ENCODE measurements at regions not wholly inside any gene's neighbourhood (a gene's known extent, or its start where the extent isn't known, plus 50 kb on each side); places are given as distances from the start of the nearest gene placed in this dataset.

DNA sequence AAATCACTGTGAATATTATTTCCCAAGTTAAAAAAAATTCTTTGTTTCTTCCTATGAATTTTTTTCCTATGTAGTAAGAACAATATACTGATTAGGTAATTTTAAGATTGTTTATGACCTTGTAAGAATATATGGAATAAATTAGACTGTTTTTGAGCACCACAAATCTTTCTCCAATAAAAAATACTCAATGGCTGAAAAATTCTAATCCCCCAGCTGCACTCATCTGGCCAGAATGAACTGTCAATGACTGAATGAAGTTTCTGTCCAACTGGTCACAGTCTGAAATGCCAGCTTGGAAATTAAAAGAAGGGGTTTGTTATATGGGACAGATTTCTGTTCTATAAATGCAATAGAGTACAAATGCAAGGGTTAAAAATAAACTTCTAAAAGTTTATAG, 569.5 kb upstream of the SEMA6A start:
- CTCF ChIA-PET = no interaction called here
- FAIRE-seq = no peak

GRCh38 chr5:117143406-117143805, 568.8 kb upstream of the SEMA6A start:
- CTCF ChIA-PET = no interaction called here
- Histone ChIP-seq H3K9me3 (no peaks in the 10 kb centered on the region), H3K27ac (no peak overlapping the region), H3K4me1 (no peaks in the 10 kb centered on the region), H3K4me3 (no peak overlapping the region), H3K4me2 (no peak overlapping the region)
- POLR2A ChIA-PET = no interaction called here
- TF ChIP-seq, protein P1, sequence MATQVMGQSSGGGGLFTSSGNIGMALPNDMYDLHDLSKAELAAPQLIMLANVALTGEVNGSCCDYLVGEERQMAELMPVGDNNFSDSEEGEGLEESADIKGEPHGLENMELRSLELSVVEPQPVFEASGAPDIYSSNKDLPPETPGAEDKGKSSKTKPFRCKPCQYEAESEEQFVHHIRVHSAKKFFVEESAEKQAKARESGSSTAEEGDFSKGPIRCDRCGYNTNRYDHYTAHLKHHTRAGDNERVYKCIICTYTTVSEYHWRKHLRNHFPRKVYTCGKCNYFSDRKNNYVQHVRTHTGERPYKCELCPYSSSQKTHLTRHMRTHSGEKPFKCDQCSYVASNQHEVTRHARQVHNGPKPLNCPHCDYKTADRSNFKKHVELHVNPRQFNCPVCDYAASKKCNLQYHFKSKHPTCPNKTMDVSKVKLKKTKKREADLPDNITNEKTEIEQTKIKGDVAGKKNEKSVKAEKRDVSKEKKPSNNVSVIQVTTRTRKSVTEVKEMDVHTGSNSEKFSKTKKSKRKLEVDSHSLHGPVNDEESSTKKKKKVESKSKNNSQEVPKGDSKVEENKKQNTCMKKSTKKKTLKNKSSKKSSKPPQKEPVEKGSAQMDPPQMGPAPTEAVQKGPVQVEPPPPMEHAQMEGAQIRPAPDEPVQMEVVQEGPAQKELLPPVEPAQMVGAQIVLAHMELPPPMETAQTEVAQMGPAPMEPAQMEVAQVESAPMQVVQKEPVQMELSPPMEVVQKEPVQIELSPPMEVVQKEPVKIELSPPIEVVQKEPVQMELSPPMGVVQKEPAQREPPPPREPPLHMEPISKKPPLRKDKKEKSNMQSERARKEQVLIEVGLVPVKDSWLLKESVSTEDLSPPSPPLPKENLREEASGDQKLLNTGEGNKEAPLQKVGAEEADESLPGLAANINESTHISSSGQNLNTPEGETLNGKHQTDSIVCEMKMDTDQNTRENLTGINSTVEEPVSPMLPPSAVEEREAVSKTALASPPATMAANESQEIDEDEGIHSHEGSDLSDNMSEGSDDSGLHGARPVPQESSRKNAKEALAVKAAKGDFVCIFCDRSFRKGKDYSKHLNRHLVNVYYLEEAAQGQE (IDR thresholded peaks at IDR 0.05) = no peak
- no peak for TF ChIP-seq EP300 (IDR thresholded peaks at IDR 0.05)
- no peak for TF ChIP-seq ZNF302 (CRISPR knock-in tag; IDR thresholded peaks at IDR 0.05)
- TF ChIP-seq TFCP2L1 (CRISPR knock-in tag; IDR thresholded peaks at IDR 0.05) = no peak
- no peak for TF ChIP-seq RNF2 (IDR thresholded peaks at IDR 0.05; ENCODE audit: borderline replicate concordance, low read depth)
- TF ChIP-seq, protein P2, sequence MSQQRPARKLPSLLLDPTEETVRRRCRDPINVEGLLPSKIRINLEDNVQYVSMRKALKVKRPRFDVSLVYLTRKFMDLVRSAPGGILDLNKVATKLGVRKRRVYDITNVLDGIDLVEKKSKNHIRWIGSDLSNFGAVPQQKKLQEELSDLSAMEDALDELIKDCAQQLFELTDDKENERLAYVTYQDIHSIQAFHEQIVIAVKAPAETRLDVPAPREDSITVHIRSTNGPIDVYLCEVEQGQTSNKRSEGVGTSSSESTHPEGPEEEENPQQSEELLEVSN (IDR thresholded peaks at IDR 0.05; ENCODE audit: borderline replicate concordance, low read depth) = no peak
- TF ChIP-seq CHD4 (IDR thresholded peaks at IDR 0.05; ENCODE audit: borderline replicate concordance) = no peak
- TF ChIP-seq GATA3 (IDR thresholded peaks at IDR 0.05; ENCODE audit: borderline replicate concordance) = no peak
- no peak for TF ChIP-seq JUN (IDR thresholded peaks at IDR 0.05)
- TF ChIP-seq ZC3H11A (IDR thresholded peaks at IDR 0.05) = no peak
- no peak for TF ChIP-seq ESRRA (IDR thresholded peaks at IDR 0.05; ENCODE audit: borderline replicate concordance, low read length)
- DNase-seq (ENCODE audit: low read depth in 1 of 2, low spot score in 1 of 2) (no peak), ATAC-seq (no peak), FAIRE-seq (no peak)

More for the DNA sequence above, 569.5 kb upstream of the SEMA6A start:
- Histone ChIP-seq H3K4me1 (no peaks in the 10 kb centered on the region), H3K4me3 (no peak overlapping the region), H3K9me3 (no peaks in the 10 kb centered on the region), H3K4me2 (no peak overlapping the region), H3K27ac (no peak overlapping the region)
- DNase-seq (ENCODE audit: low read depth in 1 of 2, low spot score in 1 of 2) (no peak), ATAC-seq (no peak)
- TF ChIP-seq, protein P2 (IDR thresholded peaks at IDR 0.05; ENCODE audit: borderline replicate concordance, low read depth) = no peak
- TF ChIP-seq ZSCAN20 (CRISPR knock-in tag; IDR thresholded peaks at IDR 0.05) (no peak), RCOR1 (IDR thresholded peaks at IDR 0.05; ENCODE audit: low read depth, low read length) (no peak), HDAC2 (IDR thresholded peaks at IDR 0.05) (no peak), USF2 (IDR thresholded peaks at IDR 0.05) (no peak), TFCP2L1 (CRISPR knock-in tag; IDR thresholded peaks at IDR 0.05) (no peak), SMC3 (IDR thresholded peaks at IDR 0.05) (no peak), HMGXB4 (CRISPR knock-in tag; IDR thresholded peaks at IDR 0.05; ENCODE audit: borderline replicate concordance) (no peak), HOXB5 (CRISPR knock-in tag; IDR thresholded peaks at IDR 0.05) (no peak), HEYL (CRISPR knock-in tag; IDR thresholded peaks at IDR 0.05) (no peak), KDM5A (IDR thresholded peaks at IDR 0.05) (no peak)
- POLR2A ChIA-PET = no interaction called here
